Breast epithelium (tissue), 3 donors: ENCODE measurements at regions not wholly inside any gene's neighbourhood (a gene's known extent, or its start where the extent isn't known, plus 50 kb on each side); places are given as distances from the start of the nearest gene placed in this dataset.

Experiments used
- POLR2AphosphoS5 ChIP-seq, 3 donors: sonication (generic); formaldehyde crosslinking; IDR thresholded peaks; one replicate each; pipeline ENCODE4 v1.6.1; 2017; ENCODE audit warnings: antibody characterized with exemption in 3 of 3
- TF ChIP-seq, protein P1 (sequence below), 3 donors: fragments of 450-650 bp; IDR thresholded peaks; one replicate each; pipeline ENCODE4 v1.5.1; 2016 to 2017; ENCODE audit warnings: antibody characterized with exemption in 3 of 3, mild to moderate bottlenecking in 3 of 3, moderate library complexity in 3 of 3

DNA sequence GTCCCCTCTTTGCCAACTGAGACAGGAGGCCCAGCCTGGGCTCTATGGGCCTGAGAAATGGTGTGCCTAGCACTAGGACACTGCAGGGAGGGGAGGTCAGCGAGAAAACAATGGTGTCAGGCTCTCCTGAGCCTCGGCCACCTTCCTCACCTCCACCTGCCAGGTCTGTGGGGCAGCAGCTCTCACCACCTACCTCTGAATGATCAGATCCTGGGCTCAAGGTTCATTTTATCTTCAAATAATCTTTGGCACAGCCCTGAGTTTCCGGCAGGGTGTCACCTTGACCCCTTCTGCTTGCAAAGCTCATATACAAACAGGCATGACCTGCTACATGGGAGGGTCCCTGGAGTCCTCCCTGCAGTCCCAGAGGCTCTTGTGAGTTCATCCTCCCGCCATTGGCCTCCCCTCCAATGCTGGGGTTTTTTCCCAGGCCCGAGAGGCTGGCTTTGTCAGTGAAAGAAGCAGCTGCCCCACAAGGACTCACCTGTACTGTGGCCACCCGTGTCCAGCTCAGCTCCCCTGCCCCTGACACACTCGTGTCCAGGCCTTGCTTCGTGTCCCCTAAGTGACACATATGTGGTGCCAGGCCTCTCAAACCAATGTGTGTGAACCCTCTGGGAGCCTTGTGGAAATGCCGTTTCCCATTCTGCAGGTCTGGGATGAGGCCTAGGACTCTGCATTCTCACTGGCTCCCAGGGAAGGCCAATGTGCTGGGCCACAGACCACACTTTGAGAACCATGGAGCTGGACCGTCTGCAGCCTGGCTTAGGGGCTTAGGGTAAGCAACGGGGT is 176.8 kb upstream of the CIBAR2 start:
- TF ChIP-seq, protein P1, sequence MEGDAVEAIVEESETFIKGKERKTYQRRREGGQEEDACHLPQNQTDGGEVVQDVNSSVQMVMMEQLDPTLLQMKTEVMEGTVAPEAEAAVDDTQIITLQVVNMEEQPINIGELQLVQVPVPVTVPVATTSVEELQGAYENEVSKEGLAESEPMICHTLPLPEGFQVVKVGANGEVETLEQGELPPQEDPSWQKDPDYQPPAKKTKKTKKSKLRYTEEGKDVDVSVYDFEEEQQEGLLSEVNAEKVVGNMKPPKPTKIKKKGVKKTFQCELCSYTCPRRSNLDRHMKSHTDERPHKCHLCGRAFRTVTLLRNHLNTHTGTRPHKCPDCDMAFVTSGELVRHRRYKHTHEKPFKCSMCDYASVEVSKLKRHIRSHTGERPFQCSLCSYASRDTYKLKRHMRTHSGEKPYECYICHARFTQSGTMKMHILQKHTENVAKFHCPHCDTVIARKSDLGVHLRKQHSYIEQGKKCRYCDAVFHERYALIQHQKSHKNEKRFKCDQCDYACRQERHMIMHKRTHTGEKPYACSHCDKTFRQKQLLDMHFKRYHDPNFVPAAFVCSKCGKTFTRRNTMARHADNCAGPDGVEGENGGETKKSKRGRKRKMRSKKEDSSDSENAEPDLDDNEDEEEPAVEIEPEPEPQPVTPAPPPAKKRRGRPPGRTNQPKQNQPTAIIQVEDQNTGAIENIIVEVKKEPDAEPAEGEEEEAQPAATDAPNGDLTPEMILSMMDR (IDR thresholded peaks at IDR 0.05), result no peak
- no peak for TF ChIP-seq POLR2AphosphoS5 (IDR thresholded peaks at IDR 0.05)
